GM18511 (cell line): ENCODE measurements at regions not wholly inside any gene's neighbourhood (a gene's known extent, or its start where the extent isn't known, plus 50 kb on each side); places are given as distances from the start of the nearest gene placed in this dataset.
"Not testable (repeated sequence)": the region's sequence is repeated elsewhere in the genome, so short reads cannot be mapped to it uniquely, and the experiment has no call there.

Source experiments
- ATAC-seq: cut with Tn5 transposase; IDR thresholded peaks from one replicate; pipeline ENCODE4 v1.9.1; 2021; ENCODE audit warnings: mild to moderate bottlenecking, moderate library complexity; ENCODE audit not compliant: unreplicated experiment

DNA sequence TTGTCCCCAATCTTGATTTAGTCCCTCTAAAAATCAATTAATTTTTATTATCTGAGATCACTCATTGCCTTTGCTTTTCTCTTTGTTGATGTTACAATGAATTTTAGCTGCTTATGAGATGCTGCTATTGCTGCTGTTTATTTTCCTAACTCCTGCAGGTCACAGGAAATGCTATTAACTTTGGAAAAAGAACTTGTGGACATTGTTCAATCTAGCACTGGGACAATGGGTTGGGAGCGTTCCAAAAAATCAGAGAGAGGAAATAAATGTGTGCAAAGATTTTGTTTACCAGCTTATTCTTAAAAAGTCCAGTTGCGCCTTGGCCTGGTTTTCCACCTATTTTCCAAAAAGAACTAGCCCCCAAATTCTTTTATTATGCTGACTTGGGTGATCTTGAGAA is 268.3 kb downstream of the PTH2R start:
- ATAC-seq, result no peak

DNA sequence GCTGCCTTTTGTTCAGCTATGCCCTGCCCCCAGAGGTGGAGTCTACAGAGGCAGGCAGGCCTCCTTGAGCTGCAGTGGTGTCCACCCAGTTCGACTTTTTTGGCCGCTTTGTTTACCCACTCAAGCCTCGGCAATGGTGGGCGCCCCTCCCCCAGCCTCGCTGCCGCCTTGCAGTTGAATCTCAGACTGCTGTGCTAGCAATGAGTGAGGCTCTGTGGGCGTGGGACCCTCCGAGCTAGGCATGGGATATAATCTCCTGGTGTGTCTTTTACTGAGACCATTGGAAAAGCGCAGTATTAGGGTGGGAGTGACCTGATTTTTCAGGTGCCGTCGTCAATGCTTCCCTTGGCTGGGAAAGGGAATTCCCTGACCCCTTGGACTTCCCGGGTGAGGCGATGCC is 279.3 kb downstream of the PTH2R start:
- not testable (repeated sequence) for ATAC-seq

DNA sequence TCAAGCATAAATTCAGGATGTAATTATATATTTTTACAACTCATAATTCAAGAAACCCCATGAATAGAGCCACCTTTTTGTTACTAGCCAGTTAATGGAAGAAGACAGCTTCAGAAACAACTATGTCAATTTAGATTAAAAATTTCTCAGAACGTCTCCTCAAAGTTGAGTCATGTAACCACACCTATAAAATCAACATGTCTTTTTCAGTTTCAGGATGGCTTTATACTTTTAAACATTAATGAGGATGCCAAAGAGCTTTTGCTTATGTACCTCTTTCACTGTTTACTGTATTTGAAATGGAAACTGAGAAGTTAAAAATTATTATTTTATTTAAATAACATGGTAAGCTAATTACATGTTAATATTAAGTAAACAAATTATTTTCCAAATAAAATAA is 280.1 kb downstream of the PTH2R start:
- peak; percentile 77 for ATAC-seq

DNA sequence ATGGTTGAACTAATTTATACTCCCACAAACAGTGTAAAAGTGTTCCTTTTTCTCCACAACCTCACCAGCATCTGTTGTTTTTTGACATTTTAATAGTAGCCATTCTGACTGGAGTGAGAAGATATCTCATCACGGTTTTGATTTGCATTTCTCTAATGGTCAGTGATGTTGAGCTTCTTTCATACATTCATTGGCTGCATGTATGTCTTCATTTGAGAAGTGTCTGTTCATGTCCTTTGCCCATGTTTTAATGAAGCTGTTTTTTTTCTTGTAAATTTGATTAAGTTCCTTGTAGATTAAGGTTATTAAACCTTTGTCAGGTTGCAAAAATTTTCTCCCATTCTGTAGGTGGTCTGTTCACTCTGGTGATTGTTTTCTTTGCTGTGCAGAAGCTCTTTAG is 281.1 kb downstream of the PTH2R start:
- not testable (repeated sequence) for ATAC-seq

DNA sequence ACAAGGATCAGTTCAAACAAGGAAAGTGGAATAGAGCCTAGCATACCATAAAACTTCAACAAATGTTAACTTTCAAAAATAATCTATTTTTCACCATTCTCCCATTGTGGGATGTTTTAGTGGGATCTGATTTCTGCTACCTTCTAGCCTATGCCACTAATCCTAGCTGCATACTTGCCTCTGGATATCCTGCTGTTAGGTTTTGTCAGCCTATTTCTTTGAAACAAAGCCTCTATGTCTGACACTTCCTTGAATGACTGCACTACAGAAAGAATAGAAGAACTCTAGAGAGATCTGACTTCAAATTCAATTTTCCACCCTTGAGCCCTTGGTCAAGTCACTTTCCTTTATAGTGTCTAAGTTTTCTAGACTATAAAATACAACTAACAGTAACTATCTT is 291.5 kb downstream of the PTH2R start:
- ATAC-seq, result no peak

DNA sequence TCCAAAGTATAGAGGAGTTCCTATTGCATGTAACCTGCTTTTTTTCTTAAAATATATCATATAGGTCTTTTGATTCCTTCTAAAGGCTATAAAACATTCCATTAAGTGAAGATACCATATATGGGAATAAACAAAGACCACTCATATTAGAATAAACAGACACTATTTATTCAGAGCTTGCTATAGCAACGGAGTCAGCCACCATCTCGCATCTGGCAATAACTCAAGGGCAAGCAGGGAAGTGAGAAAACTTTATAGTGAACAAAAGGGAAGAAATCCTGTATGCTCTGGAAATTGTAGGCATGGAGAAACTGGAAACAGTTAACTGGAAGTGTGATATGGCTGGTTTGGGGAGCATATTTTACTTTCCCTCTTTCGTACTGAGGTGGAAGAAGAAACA is 301.9 kb downstream of the PTH2R start:
- ATAC-seq, result no peak

DNA sequence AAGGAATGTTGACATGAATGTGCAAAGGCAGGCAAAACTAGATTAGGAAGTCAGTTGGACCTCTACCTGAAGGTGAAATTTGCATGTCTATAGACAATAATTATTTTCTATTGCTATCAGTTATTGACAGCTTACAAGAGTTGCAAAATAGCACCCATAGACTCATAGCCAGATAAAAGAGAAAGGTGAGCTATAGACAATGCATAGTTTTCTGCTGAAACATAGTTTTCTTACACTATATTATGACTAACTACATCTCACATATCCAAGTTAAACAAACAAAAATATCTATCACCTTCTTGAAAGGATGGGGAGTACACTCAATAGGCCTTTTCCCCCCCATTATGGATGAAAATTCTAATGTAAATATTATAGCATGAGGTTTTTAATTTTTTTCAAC is 305.0 kb downstream of the PTH2R start:
- ATAC-seq, result no peak

DNA sequence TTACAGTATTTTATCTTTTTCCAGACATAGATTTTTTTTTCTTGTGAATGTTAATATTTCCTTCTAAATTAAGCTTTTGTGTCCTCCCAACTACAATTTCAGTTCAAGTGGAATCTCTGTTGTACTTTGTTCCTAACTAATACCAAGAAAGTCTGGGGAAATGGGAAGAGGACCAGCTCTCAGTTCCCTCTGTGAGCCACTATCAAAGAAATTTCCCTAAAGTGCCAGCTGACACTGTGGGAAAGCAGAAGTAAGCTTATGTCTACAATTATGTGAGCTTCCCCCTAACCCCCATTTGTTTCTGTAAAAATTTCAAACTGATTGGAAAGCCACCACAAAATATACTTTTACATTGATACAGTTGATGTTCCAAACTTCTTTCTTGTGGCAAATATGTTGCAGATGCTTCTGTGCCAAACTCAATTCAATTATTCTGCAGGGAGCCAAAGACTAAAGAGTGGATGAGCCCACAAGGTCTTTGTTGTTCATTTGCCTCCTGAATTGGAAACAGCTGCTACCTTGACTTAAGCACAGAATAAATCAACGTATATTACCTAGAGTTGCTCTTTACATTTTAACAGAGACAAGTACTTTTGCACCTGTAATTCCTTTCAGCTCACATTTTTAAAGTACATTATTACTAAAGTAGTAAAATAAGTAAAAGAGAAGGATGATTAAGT is 306.6 kb downstream of the PTH2R start:
- no peak for ATAC-seq

DNA sequence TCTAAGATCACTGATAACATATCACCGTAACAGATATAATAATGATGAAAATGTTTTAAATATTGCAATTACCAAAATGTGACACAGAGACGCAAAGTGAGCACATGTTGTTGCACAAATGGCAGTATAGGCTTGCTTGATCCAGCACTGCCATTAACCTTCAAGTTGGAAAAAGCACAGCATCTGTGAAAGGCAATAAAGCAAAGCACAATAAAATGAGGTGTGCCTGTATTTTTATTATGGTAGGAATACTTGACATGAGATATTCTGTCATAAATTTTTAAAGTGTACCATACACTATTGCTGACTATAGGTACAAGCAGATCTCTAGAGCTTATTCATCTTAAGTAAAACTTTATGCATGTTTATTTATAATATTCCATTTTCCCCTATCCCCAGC is 312.2 kb downstream of the PTH2R start:
- no peak for ATAC-seq

DNA sequence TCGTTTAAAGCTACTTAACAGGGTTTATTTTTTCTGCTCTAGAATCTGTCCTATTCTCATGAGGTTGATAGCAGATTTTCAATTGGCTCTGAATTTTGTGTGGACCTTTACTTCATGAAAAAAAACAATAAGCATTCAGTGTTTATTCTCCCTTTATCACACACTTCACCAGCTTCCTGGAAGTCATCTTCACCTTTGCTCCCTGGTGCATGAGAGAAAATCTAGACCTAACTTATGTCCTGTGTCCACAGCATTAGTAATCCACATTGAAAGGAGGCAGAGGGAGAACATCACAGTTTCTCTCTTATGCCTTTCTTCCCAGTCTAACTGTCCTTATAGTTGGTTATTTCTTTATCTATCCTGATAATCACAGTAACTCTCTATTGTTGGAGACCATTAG is 316.1 kb downstream of the PTH2R start:
- no peak for ATAC-seq

DNA sequence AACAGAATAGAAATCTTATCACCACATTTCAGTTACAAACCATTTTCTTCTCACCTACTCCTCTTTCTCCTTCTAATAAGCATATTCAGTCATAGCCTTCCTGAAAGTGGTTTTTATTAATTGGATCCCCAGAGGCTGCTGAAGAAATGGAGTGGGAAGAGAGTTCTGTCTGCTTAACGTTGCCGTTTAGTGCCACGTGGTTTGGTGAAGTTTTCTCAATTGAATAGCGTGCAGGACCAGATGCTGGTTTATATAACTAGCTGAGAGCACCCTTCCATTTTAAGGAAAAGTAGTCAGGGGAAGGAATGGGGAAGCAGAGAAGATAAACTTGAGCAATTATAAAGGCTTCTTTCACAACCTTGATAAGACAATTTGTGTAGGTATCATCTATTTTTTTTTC is 318.7 kb downstream of the PTH2R start:
- ATAC-seq, result no peak

DNA sequence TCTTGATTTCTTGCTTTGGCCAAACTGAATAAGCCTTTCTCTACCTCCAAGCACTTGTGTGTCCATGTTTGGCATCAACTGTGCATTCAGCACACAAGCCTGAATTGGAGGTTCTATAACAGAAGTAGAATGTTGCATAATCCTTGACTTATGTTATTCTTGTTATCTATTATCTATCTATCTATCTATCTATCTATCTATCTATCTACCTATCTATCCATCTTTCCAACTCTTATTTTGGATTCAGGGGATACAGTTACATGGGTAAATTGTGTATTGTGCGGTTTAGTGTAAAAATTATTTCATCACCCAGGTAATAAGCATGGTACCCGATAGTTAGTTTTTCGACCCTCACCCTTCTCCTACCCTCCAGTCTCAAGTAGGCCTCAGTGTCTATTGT is 319.6 kb downstream of the PTH2R start:
- ATAC-seq, result no peak

DNA sequence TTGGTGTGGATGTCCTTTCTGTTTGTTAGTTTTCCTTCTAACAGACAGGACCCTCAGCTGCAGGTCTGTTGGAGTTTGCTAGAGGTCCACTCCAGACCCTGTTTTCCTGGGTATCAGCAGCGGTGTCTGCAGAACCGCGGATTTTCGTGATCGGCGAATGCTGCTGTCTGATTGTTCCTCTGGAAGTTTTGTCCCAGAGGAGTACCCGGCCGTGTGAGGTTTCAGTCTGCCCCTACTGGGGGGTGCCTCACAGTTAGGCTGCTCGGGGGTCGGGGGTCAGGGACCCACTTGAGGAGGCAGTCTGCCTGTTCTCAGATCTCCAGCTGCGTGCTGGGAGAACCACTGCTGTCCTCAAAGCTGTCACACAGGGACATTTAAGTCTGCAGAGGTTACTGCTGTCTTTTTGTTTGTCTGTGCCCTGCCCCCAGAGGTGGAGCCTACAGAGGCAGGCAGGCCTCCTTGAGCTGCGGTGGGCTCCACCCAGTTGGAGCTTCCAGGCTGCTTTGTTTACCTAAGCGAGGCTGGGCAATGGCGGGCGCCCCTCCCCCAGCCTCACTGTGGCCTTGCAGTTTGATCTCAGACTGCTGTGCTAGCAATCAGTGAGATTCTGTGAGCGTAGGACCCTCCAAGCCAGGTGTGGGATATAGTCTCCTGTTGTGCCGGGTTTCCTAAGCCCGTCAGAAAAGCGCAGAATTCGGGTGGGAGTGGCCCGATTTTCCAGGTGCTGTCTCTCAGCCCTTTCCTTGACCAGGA is 345.2 kb downstream of the PTH2R start:
- ATAC-seq, result not testable (repeated sequence)

DNA sequence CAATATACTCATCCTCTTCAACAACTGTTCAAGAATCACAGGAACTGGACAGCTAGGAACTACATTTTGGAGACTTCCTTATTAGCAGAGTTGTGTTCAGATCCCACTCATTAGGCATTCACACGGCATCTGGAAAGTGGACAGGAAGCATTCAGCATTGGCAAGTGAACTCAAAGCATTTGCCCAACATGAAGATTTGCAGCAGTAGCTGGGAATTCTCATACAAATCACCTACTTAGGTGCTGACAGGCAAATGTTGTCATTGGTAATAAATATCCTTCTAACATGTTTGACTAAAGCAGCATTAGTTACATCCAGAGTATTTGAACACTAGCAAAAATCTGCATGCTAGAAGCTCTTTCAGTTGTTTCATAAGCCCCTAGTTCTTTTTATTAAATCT is 350.8 kb downstream of the PTH2R start:
- no peak for ATAC-seq

DNA sequence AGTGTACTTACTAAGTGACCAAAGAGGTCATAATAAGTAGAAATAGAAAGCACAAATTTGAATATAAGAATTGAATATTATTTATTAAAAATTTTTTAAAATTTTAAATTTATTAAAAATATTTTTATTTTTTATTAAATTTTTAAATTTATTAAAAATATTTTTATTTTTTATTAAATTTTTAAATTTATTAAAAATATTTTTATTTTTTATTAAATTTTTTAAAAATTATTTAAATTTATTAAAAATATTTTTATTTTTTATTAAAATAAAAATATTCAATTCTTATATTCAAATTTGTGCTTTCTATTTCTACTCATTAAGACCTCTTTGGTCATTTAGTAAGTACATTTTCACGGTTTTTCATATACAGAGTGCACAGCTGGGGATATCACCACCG is 366.5 kb downstream of the PTH2R start:
- ATAC-seq, result not testable (repeated sequence)

DNA sequence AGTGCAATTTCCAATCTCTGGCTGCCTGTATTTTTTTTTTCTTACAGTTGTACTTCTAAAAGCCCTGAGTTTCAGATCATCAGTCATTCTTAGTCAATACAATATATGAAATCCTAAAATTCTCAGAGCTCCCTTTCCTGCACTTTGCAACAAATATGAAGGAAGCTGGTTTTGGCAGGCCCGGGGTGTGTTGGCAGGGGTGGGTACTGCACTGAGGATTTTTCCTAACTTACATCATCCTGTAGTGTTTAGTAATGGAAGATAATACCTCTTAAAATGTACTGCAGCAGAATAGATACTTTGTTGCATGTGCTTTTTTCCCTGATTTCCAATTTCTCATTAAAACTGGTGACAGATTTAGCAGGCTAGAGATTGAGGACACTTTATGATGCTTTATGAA is 374.6 kb downstream of the PTH2R start:
- no peak for ATAC-seq

DNA sequence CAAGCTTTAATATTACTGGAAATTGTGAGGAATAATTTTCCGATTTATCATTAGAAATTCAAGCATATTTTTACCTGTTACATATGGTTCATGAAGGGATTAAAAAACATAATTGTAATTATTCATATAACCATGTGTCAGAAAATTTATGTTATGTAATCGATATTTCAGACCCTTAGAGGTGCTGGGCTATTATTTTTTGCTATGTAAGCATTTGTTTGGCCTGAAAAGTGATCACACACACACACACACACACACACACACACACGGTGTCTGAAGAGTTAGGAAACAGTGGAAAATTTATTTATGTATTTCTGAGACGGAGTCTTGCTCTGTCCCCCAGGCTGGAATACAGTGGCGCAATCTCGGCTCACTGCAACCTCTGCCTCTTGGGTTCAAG is 375.5 kb downstream of the PTH2R start:
- ATAC-seq, result no peak

DNA sequence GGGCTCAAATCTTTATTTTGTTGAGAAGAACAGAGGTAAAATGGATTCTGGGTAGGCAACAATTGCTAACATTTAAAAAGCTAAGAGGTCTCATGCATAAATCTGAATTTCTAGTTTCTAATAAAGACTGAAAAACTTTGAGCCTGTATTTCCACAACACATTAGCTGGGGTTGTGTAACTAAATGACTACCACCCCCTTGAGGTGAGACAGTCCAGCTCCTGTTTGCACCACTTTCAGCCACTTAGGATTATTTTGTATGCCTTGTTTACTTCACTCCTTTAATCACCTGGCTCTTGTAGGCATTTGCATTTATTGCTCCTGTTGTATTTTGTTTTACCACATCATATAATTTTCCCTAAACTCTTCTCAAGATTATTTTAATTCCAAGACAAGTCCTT is 376.6 kb downstream of the PTH2R start:
- ATAC-seq, result no peak

DNA sequence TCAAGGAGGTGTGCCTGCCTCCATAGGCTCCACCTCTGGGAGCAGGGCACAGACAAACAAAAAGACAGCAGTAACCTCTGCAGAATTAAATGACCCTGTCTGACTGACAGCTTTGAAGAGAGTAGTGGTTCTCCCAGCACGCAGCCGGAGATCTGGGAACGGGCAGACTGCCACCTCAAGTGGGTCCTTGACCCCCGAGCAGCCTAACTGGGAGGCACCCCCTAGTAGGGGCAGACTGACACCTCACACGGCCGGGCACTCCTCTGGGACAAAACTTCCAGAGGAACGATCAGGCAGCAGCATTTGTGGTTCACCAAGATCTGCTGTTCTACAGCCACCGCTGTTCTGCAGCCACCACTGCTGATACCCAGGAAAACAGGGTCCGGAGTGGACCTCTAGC is 378.2 kb downstream of the PTH2R start:
- not testable (repeated sequence) for ATAC-seq

DNA sequence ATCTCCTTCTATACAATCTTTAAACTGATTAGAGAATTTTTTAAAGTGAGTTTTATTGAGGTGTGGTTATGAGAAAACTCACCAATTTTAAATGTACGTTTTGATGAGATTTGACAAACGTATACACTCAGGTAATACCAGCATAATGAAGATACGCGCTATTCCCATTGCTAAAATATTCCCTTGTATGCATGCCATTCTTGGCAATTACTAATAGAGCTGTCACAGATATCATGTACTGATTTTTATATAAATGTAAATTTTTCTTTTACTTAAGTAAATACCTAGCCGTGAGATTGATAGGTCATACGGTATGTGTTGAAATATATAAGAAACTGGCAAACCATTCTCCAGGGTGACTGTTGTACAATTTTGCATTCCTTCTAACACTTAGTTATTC is 384.7 kb downstream of the PTH2R start:
- ATAC-seq, result no peak

DNA sequence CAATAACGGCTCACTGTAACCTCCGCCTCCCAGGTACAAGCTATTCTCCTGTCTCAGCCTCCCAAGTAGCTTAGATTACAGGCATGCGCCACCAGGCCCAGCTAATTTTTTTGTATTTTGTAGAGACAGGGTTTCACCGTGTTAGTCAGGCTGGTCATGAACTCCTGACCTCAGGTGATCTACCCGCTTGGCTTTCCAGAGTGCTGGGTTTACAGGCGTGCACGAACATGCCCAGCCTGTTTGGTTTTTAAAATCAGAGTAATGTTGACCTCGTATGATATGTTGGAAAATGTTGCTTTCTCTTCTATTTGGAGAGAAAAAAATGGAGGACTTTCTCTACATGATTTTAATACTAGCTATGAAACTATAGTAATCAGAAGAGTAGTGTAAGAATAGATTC is 386.2 kb downstream of the PTH2R start:
- no peak for ATAC-seq

DNA sequence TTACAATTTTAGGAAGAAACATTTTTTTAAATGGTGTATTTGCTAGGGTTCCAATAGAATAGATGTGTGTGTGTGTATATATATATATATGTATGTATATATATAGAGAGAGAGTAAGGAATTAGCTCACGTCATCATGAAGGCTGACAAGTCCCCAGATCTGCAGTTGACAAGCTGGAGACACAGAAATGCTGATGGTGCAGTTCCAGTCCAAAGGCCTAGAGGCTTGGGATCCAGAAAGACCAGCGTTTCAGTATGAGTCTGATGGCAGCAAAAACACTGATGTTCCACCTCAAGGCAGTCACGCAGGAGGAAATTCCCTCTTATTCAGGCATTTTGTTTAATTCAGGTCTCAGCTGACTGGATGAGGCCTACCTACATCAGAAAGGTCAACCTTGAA is 386.8 kb downstream of the PTH2R start:
- ATAC-seq, result no peak
